Neural cell (in vitro differentiated cells): ENCODE measurements at regions not wholly inside any gene's neighbourhood (a gene's known extent, or its start where the extent isn't known, plus 50 kb on each side); places are given as distances from the start of the nearest gene placed in this dataset.

Experiments
- EP300 ChIP-seq: fragments of 450-650 bp; conservative IDR thresholded peaks from 2 replicates; pipeline ENCODE4 v1.6.1; 2014; ENCODE audit warnings: antibody characterized with exemption, mild to moderate bottlenecking, moderate library complexity; ENCODE audit not compliant: poor library complexity, severe bottlenecking
- EZH2 ChIP-seq: fragments of 200-600, 300-800 bp; shearing (Covaris generic), sonication (generic); IDR thresholded peaks from 2 replicates; pipeline ENCODE4 v1.6.1; 2014; ENCODE audit warnings: antibody characterized with exemption, low read length, borderline replicate concordance, mild to moderate bottlenecking; ENCODE audit not compliant: insufficient read depth, poor library complexity, severe bottlenecking
- MXI1 ChIP-seq: fragments of 450-650 bp; conservative IDR thresholded peaks from 2 replicates; pipeline ENCODE4 v1.6.1; 2014; ENCODE audit warnings: antibody characterized with exemption, mild to moderate bottlenecking; ENCODE audit not compliant: poor library complexity, severe bottlenecking
- POLR2AphosphoS5 ChIP-seq: IDR thresholded peaks from 2 replicates; pipeline ENCODE4 v1.6.1; 2012
- RAD21 ChIP-seq: fragments of 450-650 bp; conservative IDR thresholded peaks from 2 replicates; pipeline ENCODE4 v1.6.1; 2014; ENCODE audit warnings: antibody characterized with exemption, mild to moderate bottlenecking, moderate library complexity
- REST ChIP-seq: IDR thresholded peaks from 2 replicates; pipeline ENCODE4 v1.6.1; 2012; ENCODE audit warnings: borderline replicate concordance
- SMC3 ChIP-seq: fragments of 450-650 bp; conservative IDR thresholded peaks from 2 replicates; pipeline ENCODE4 v1.6.1; 2014; ENCODE audit warnings: antibody characterized with exemption, mild to moderate bottlenecking, moderate library complexity; ENCODE audit not compliant: poor library complexity
- TAF1 ChIP-seq: IDR thresholded peaks from 2 replicates; pipeline ENCODE4 v1.6.1; 2012; ENCODE audit warnings: low read depth
- TF ChIP-seq, protein P1 (sequence below): fragments of 450-650 bp; IDR thresholded peaks from 2 replicates; pipeline ENCODE4 v1.5.1; 2014; ENCODE audit warnings: antibody characterized with exemption, mild to moderate bottlenecking, moderate library complexity; ENCODE audit not compliant: poor library complexity, severe bottlenecking

DNA sequence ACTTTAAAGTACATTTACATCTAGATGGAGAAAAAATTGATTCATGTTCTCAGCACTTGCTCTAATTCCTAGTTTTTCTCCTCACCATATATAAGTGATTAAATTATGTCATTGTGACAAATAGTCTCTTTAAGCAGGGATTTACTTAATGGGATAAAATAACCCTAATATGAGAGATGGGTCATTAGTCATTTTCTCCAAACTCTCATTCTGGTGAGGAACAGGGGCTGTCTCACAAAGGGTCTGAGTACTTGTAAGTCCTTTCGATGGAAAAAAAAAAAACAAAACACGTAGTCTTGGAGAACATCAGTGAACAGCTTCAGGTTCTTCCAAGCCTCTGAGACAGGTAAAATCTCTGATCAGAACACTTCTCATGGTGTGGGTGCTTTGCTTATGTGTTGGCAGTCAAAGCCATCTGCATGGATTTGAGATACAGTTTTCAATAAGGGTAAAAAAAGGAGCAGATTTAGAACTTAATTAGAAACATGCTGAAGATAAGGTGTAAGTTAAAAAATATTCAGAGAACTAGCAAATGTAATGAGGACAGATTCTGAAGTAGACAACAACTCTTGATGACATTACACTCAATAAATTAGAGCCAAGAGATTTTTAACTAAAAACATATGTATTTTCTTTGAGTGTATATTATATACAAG is 1668.9 kb upstream of the MIR17HG start:
- TF ChIP-seq, protein P1, sequence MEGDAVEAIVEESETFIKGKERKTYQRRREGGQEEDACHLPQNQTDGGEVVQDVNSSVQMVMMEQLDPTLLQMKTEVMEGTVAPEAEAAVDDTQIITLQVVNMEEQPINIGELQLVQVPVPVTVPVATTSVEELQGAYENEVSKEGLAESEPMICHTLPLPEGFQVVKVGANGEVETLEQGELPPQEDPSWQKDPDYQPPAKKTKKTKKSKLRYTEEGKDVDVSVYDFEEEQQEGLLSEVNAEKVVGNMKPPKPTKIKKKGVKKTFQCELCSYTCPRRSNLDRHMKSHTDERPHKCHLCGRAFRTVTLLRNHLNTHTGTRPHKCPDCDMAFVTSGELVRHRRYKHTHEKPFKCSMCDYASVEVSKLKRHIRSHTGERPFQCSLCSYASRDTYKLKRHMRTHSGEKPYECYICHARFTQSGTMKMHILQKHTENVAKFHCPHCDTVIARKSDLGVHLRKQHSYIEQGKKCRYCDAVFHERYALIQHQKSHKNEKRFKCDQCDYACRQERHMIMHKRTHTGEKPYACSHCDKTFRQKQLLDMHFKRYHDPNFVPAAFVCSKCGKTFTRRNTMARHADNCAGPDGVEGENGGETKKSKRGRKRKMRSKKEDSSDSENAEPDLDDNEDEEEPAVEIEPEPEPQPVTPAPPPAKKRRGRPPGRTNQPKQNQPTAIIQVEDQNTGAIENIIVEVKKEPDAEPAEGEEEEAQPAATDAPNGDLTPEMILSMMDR, result no peak
- TF ChIP-seq REST, result no peak
- TF ChIP-seq MXI1, result no peak
- no peak for TF ChIP-seq EP300
- no peak for TF ChIP-seq EZH2
- TF ChIP-seq RAD21, result no peak
- TF ChIP-seq SMC3, result no peak
- no peak for TF ChIP-seq TAF1
- TF ChIP-seq POLR2AphosphoS5, result no peak
